ENCODE measurements at regions not wholly inside any gene's neighbourhood (a gene's known extent, or its start where the extent isn't known, plus 50 kb on each side); places are given as distances from the start of the nearest gene placed in this dataset.
"Not testable (repeated sequence)": the region's sequence is repeated elsewhere in the genome, so short reads cannot be mapped to it uniquely, and the experiment has no call there.

GRCh38 chr3:35276568-35276967 is 362.8 kb upstream of the ARPP21 start:
- DNase-seq (ENCODE audit: low read depth): no peak

GRCh38 chr3:35291471-35292236 is 347.7 kb upstream of the ARPP21 start:
- no peak for DNase-seq (ENCODE audit: low read depth)

GRCh38 chr3:35292568-35292967 is 346.8 kb upstream of the ARPP21 start:
- no peak for DNase-seq (ENCODE audit: low read depth)

GRCh38 chr3:35295906-35296305 is 343.4 kb upstream of the ARPP21 start:
- no peak for DNase-seq (ENCODE audit: low read depth)

- DNase-seq (ENCODE audit: low read depth): no peak
Observed at GRCh38 chr3:35296533-35296932, 342.8 kb upstream of the ARPP21 start.

- not testable (repeated sequence) for DNase-seq (ENCODE audit: low read depth)
Observed at GRCh38 chr3:35296944-35297343, 342.4 kb upstream of the ARPP21 start.

GRCh38 chr3:35305406-35305805 is 333.9 kb upstream of the ARPP21 start:
- DNase-seq (ENCODE audit: low read depth): no peak

- DNase-seq (ENCODE audit: low read depth): no peak
Observed at GRCh38 chr3:35307296-35307695, 332.0 kb upstream of the ARPP21 start.

- DNase-seq (ENCODE audit: low read depth): not testable (repeated sequence)
Observed at GRCh38 chr3:35316841-35317240, 322.5 kb upstream of the ARPP21 start.

GRCh38 chr3:35320646-35321407 is 318.5 kb upstream of the ARPP21 start:
- DNase-seq (ENCODE audit: low read depth): no peak

- DNase-seq (ENCODE audit: low read depth): no peak
Observed at GRCh38 chr3:35322070-35322469, 317.3 kb upstream of the ARPP21 start.

GRCh38 chr3:35335703-35336102 is 303.6 kb upstream of the ARPP21 start:
- DNase-seq (ENCODE audit: low read depth): no peak

GRCh38 chr3:35336601-35337000 is 302.7 kb upstream of the ARPP21 start:
- no peak for DNase-seq (ENCODE audit: low read depth)

GRCh38 chr3:35338186-35338585 is 301.1 kb upstream of the ARPP21 start:
- no peak for DNase-seq (ENCODE audit: low read depth)

GRCh38 chr3:35380196-35380595 is 259.1 kb upstream of the ARPP21 start:
- no peak for DNase-seq (ENCODE audit: low read depth)

GRCh38 chr3:35383216-35383615 is 256.1 kb upstream of the ARPP21 start:
- DNase-seq (ENCODE audit: low read depth): no peak

GRCh38 chr3:35383719-35384555 is 255.4 kb upstream of the ARPP21 start:
- DNase-seq (ENCODE audit: low read depth): no peak

- no peak for DNase-seq (ENCODE audit: low read depth)
Observed at GRCh38 chr3:35385271-35385670, 254.1 kb upstream of the ARPP21 start.

GRCh38 chr3:35389907-35390306 is 249.4 kb upstream of the ARPP21 start:
- DNase-seq (ENCODE audit: low read depth): no peak

GRCh38 chr3:35392187-35392586 is 247.1 kb upstream of the ARPP21 start:
- no peak for DNase-seq (ENCODE audit: low read depth)

- DNase-seq (ENCODE audit: low read depth): no peak
Observed at GRCh38 chr3:35393901-35394799, 245.2 kb upstream of the ARPP21 start.

GRCh38 chr3:35394905-35395304 is 244.4 kb upstream of the ARPP21 start:
- no peak for DNase-seq (ENCODE audit: low read depth)

Measured in HS-27A (cell line).